ENCODE measurements at regions not wholly inside any gene's neighbourhood (a gene's known extent, or its start where the extent isn't known, plus 50 kb on each side); places are given as distances from the start of the nearest gene placed in this dataset.

DNA sequence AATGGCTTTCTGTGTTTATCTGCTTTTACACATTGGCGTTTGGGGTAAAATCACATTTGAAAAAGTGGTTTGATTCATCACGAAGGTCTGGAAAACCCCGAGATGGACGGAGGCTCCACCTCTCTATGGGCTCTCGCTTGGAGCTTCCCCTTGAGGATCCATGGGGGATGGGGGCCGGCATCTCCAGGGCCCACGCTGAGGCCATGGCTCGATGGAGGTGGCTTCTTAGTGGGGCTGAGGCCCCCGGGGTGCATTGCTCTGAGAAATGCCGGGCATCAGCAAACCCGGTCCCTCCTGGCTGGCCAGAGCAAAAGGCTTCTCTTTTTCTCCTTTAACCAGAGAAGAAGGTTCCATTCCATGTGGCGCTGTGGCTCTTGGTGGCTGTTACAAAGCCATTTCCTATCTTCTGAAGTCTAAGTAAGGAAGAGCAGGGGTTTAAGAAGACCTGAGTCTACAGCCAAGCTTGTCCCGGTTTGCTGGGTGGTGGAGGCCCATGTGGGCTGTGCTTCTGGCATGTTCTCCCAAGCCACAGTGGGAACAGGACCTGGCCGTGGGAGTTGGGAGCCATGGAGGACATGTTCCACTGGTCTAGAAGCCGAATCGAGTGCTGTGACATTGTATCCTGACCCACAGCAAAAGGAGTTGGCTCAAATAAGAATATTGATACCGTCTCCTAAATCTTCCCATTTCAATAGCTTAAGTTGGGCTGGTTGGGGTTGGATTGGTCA, 243.5 kb upstream of the PITRM1 start:
- peaks cover 5% of the 10 kb centered on the region for H3K27me3 Mint-ChIP-seq (ENCODE audit: insufficient read depth, low read depth)

DNA sequence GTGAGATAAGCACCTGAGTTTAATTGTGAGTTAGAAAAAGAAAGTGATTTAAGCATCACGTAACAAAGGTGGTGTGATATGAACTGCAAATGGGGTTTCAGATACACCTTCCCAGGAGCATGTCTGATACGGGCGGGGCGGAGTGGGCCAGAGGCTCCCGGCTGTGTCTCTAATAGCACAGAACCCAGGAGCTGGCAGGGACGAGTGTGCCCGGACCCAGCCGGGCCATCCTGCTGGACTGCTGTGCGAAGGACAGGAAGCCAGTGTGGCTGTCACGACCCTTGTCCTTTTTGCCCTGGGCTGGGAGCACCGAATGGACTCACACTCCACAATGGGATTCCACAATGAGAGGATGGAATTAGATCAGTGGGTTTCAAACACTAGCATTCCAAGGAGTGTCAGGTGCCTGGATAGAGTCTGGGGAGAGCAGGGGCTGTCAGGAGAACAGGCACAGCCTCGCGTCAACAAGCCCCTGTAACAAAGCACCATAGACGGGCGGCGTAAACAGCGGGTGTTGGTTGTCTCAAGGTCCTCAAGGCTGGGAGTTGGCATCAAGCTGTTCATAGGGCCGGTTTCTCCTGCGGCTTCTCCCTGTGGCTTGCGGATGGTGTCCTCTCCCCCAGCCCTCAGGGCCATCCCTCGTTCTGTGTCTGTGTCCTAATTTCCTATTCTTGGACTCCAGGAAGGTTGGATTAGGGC, 242.6 kb upstream of the PITRM1 start:
- Mint-ChIP-seq H3K36me3 (no peaks in the 10 kb centered on the region), H3K27me3 (ENCODE audit: insufficient read depth, low read depth) (peaks cover 2% of the 10 kb centered on the region), H3K4me1 (peaks cover 17% of the 10 kb centered on the region), H3K27ac (peak overlapping the region; percentile 11), H3K4me3 (no peak overlapping the region), H3K9me3 (peaks cover 13% of the 10 kb centered on the region)
- no peak overlapping the region for H3K4me3 ChIP-seq
- no peak overlapping the region for H3K4me2 ChIP-seq
- no peaks in the 10 kb centered on the region for H3K27me3 ChIP-seq
- no peak overlapping the region for H3K27ac ChIP-seq
- H3F3A ChIP-seq (ENCODE audit: low read depth) = no peaks in the 10 kb centered on the region
- H3K36me3 ChIP-seq = no peaks in the 10 kb centered on the region
- H2AFZ ChIP-seq (replicated peaks) = no peak overlapping the region
- DNase-seq (ENCODE audit: low spot score) = peak; percentile 14
- TF ChIP-seq, protein P1, sequence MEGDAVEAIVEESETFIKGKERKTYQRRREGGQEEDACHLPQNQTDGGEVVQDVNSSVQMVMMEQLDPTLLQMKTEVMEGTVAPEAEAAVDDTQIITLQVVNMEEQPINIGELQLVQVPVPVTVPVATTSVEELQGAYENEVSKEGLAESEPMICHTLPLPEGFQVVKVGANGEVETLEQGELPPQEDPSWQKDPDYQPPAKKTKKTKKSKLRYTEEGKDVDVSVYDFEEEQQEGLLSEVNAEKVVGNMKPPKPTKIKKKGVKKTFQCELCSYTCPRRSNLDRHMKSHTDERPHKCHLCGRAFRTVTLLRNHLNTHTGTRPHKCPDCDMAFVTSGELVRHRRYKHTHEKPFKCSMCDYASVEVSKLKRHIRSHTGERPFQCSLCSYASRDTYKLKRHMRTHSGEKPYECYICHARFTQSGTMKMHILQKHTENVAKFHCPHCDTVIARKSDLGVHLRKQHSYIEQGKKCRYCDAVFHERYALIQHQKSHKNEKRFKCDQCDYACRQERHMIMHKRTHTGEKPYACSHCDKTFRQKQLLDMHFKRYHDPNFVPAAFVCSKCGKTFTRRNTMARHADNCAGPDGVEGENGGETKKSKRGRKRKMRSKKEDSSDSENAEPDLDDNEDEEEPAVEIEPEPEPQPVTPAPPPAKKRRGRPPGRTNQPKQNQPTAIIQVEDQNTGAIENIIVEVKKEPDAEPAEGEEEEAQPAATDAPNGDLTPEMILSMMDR (IDR thresholded peaks at IDR 0.05) = no peak
- TF ChIP-seq EZH2 (IDR thresholded peaks at IDR 0.05) = no peak
- no peak for TF ChIP-seq EZH2phosphoT487 (IDR thresholded peaks at IDR 0.05)
- no peaks in the 10 kb centered on the region for H3K4me1 ChIP-seq
- H3K79me2 ChIP-seq (ENCODE audit: low read depth) = no peaks in the 10 kb centered on the region
- no peaks in the 10 kb centered on the region for H4K20me1 ChIP-seq (ENCODE audit: low read depth)
- H3K9me3 ChIP-seq (ENCODE audit: low read depth) = no peaks in the 10 kb centered on the region
- no peak overlapping the region for H3K9ac ChIP-seq

More for the DNA sequence above, 243.5 kb upstream of the PITRM1 start:
- Mint-ChIP-seq H3K4me3 (no peak overlapping the region), H3K27ac (no peak overlapping the region), H3K36me3 (no peaks in the 10 kb centered on the region), H3K9me3 (peaks cover 11% of the 10 kb centered on the region), H3K4me1 (peaks cover 17% of the 10 kb centered on the region)
- TF ChIP-seq, protein P1 (IDR thresholded peaks at IDR 0.05) = no peak
- TF ChIP-seq EZH2 (IDR thresholded peaks at IDR 0.05) (no peak), EZH2phosphoT487 (IDR thresholded peaks at IDR 0.05) (no peak)
- Histone ChIP-seq H3F3A (ENCODE audit: low read depth) (no peaks in the 10 kb centered on the region), H3K4me1 (no peaks in the 10 kb centered on the region), H4K20me1 (ENCODE audit: low read depth) (no peaks in the 10 kb centered on the region), H3K79me2 (ENCODE audit: low read depth) (no peaks in the 10 kb centered on the region), H3K27me3 (no peaks in the 10 kb centered on the region), H3K9ac (no peak overlapping the region), H2AFZ (replicated peaks) (no peak overlapping the region), H3K4me3 (no peak overlapping the region), H3K4me2 (no peak overlapping the region), H3K36me3 (no peaks in the 10 kb centered on the region), H3K9me3 (ENCODE audit: low read depth) (no peaks in the 10 kb centered on the region), H3K27ac (no peak overlapping the region)
- no peak for DNase-seq (ENCODE audit: low spot score)

DNA sequence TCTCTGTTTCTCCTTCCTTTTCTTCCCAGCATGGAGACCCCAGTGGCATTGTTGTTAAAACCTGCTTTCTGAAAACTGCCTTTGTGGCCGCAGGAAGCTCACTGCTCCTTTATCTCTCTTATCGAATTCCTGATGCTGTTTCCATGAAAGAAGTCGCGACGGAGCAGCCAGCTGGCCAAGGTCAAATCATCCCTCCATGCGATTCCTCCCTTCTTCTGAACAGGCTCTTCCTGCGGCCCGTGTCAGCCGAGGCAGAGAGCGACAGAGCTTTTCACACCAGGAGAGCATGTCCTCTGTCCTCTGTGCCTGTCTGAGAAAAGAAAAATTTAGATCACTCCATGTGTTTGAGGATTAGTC, 242.1 kb upstream of the PITRM1 start:
- Mint-ChIP-seq H3K4me1 (peaks cover 17% of the 10 kb centered on the region), H3K27ac (peak overlapping the region; percentile 11), H3K9me3 (peaks cover 14% of the 10 kb centered on the region), H3K27me3 (ENCODE audit: insufficient read depth, low read depth) (peaks cover 2% of the 10 kb centered on the region), H3K4me3 (no peak overlapping the region), H3K36me3 (no peaks in the 10 kb centered on the region)
- no peak overlapping the region for H2AFZ ChIP-seq (replicated peaks)
- no peaks in the 10 kb centered on the region for H4K20me1 ChIP-seq (ENCODE audit: low read depth)
- H3K27ac ChIP-seq = no peak overlapping the region
- H3K27me3 ChIP-seq = no peaks in the 10 kb centered on the region
- H3K4me1 ChIP-seq = no peaks in the 10 kb centered on the region
- H3K9me3 ChIP-seq (ENCODE audit: low read depth) = no peaks in the 10 kb centered on the region
- TF ChIP-seq EZH2 (IDR thresholded peaks at IDR 0.05) (no peak), EZH2phosphoT487 (IDR thresholded peaks at IDR 0.05) (no peak)
- TF ChIP-seq, protein P1 (IDR thresholded peaks at IDR 0.05) = no peak
- H3K79me2 ChIP-seq (ENCODE audit: low read depth) = no peaks in the 10 kb centered on the region
- H3K36me3 ChIP-seq = no peaks in the 10 kb centered on the region
- H3K4me3 ChIP-seq = no peak overlapping the region
- H3K4me2 ChIP-seq = no peak overlapping the region
- no peak for DNase-seq (ENCODE audit: low spot score)
- H3K9ac ChIP-seq = no peak overlapping the region
- no peaks in the 10 kb centered on the region for H3F3A ChIP-seq (ENCODE audit: low read depth)

Measured in neural progenitor cell (in vitro differentiated cells).